ENCODE measurements at regions not wholly inside any gene's neighbourhood (a gene's known extent, or its start where the extent isn't known, plus 50 kb on each side); places are given as distances from the start of the nearest gene placed in this dataset.
"Not testable (repeated sequence)": the region's sequence is repeated elsewhere in the genome, so short reads cannot be mapped to it uniquely, and the experiment has no call there.

GRCh38 chrX:114065577-114066223 lies 518.2 kb upstream of the HTR2C start:
- Histone ChIP-seq H3K4me3 (ENCODE audit: insufficient read length, low read depth) (no peak overlapping the region), H3K9me3 (ENCODE audit: insufficient read depth, low read length) (no peaks in the 10 kb centered on the region), H3K36me3 (ENCODE audit: insufficient read depth, insufficient read length, low read length) (no peaks in the 10 kb centered on the region), H3K4me1 (ENCODE audit: insufficient read depth, insufficient read length) (no peaks in the 10 kb centered on the region), H3K27me3 (ENCODE audit: insufficient read depth, insufficient read length) (no peaks in the 10 kb centered on the region), H3K9ac (ENCODE audit: insufficient read length, low read depth) (no peak overlapping the region)
- no peak for DNase-seq (ENCODE audit: low read depth, low spot score)
- TF ChIP-seq ZNF274 (IDR thresholded peaks at IDR 0.05; ENCODE audit: low read depth, low read length) (no peak), YY1 (IDR thresholded peaks at IDR 0.05; ENCODE audit: insufficient read depth, insufficient read length) (no peak), SUZ12 (IDR thresholded peaks at IDR 0.05; ENCODE audit: extremely low read depth, insufficient read depth, insufficient read length) (no peak)

DNA sequence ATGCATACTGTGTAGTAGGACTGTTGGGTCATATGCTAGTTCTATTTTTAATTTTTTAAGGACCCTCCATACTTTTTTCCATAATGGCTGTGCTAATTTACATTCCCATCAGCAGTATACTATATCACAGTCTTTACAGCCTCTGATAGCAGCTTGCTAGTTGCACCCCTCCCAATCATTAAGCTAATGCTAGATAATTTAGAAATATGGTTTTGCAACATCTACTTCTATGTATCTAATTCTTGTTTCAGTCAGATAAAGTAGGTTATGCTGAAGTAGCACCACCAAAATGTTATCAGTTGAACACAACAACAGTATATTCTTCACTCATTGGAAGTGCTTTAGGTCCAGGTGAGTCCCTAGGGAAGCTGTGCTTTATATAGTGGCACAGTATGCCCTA lies 522.7 kb upstream of the HTR2C start:
- H3K36me3 ChIP-seq (ENCODE audit: insufficient read depth, insufficient read length, low read length): no peaks in the 10 kb centered on the region
- TF ChIP-seq YY1 (IDR thresholded peaks at IDR 0.05; ENCODE audit: insufficient read depth, insufficient read length) (no peak), SUZ12 (IDR thresholded peaks at IDR 0.05; ENCODE audit: extremely low read depth, insufficient read depth, insufficient read length) (no peak)
- no peaks in the 10 kb centered on the region for H3K4me1 ChIP-seq (ENCODE audit: insufficient read depth, insufficient read length)
- no peaks in the 10 kb centered on the region for H3K9me3 ChIP-seq (ENCODE audit: insufficient read depth, low read length)
- H3K4me3 ChIP-seq (ENCODE audit: insufficient read length, low read depth): no peak overlapping the region
- H3K27me3 ChIP-seq (ENCODE audit: insufficient read depth, insufficient read length): no peaks in the 10 kb centered on the region
- no peak for DNase-seq (ENCODE audit: low read depth, low spot score)
- no peak overlapping the region for H3K9ac ChIP-seq (ENCODE audit: insufficient read length, low read depth)

GRCh38 chrX:114058988-114059418 lies 524.9 kb upstream of the HTR2C start:
- TF ChIP-seq ZNF274 (IDR thresholded peaks at IDR 0.05; ENCODE audit: low read depth, low read length): no peak
- TF ChIP-seq SUZ12 (IDR thresholded peaks at IDR 0.05; ENCODE audit: extremely low read depth, insufficient read depth, insufficient read length): no peak
- TF ChIP-seq YY1 (IDR thresholded peaks at IDR 0.05; ENCODE audit: insufficient read depth, insufficient read length): no peak
- H3K9me3 ChIP-seq (ENCODE audit: insufficient read depth, low read length): no peaks in the 10 kb centered on the region
- H3K4me1 ChIP-seq (ENCODE audit: insufficient read depth, insufficient read length): no peaks in the 10 kb centered on the region
- no peak overlapping the region for H3K9ac ChIP-seq (ENCODE audit: insufficient read length, low read depth)
- no peaks in the 10 kb centered on the region for H3K36me3 ChIP-seq (ENCODE audit: insufficient read depth, insufficient read length, low read length)
- no peak for DNase-seq (ENCODE audit: low read depth, low spot score)
- H3K27me3 ChIP-seq (ENCODE audit: insufficient read depth, insufficient read length): no peaks in the 10 kb centered on the region
- H3K4me3 ChIP-seq (ENCODE audit: insufficient read length, low read depth): no peak overlapping the region

- not testable (repeated sequence) for H3K4me1 ChIP-seq (ENCODE audit: insufficient read depth, insufficient read length); H3K9me3 ChIP-seq (ENCODE audit: insufficient read depth, low read length); H3K4me3 ChIP-seq (ENCODE audit: insufficient read length, low read depth); H3K36me3 ChIP-seq (ENCODE audit: insufficient read depth, insufficient read length, low read length); H3K9ac ChIP-seq (ENCODE audit: insufficient read length, low read depth); H3K27me3 ChIP-seq (ENCODE audit: insufficient read depth, insufficient read length); DNase-seq (ENCODE audit: low read depth, low spot score)
Measured at GRCh38 chrX:114057422-114057821, 526.5 kb upstream of the HTR2C start.

- H3K4me3 ChIP-seq (ENCODE audit: insufficient read length, low read depth): no peak overlapping the region
- no peak overlapping the region for H3K9ac ChIP-seq (ENCODE audit: insufficient read length, low read depth)
- DNase-seq (ENCODE audit: low read depth, low spot score): no peak
- TF ChIP-seq ZNF274 (IDR thresholded peaks at IDR 0.05; ENCODE audit: low read depth, low read length) (no peak), SUZ12 (IDR thresholded peaks at IDR 0.05; ENCODE audit: extremely low read depth, insufficient read depth, insufficient read length) (no peak), YY1 (IDR thresholded peaks at IDR 0.05; ENCODE audit: insufficient read depth, insufficient read length) (no peak)
- no peaks in the 10 kb centered on the region for H3K36me3 ChIP-seq (ENCODE audit: insufficient read depth, insufficient read length, low read length)
- no peaks in the 10 kb centered on the region for H3K27me3 ChIP-seq (ENCODE audit: insufficient read depth, insufficient read length)
- no peaks in the 10 kb centered on the region for H3K9me3 ChIP-seq (ENCODE audit: insufficient read depth, low read length)
- H3K4me1 ChIP-seq (ENCODE audit: insufficient read depth, insufficient read length): no peaks in the 10 kb centered on the region
Measured at GRCh38 chrX:114051667-114052315, 532.1 kb upstream of the HTR2C start.

- no peak for DNase-seq (ENCODE audit: low read depth, low spot score)
- no peak for TF ChIP-seq YY1 (IDR thresholded peaks at IDR 0.05; ENCODE audit: insufficient read depth, insufficient read length)
- no peak for TF ChIP-seq SUZ12 (IDR thresholded peaks at IDR 0.05; ENCODE audit: extremely low read depth, insufficient read depth, insufficient read length)
- TF ChIP-seq ZNF274 (IDR thresholded peaks at IDR 0.05; ENCODE audit: low read depth, low read length): no peak
- H3K4me3 ChIP-seq (ENCODE audit: insufficient read length, low read depth): no peak overlapping the region
- H3K9ac ChIP-seq (ENCODE audit: insufficient read length, low read depth): no peak overlapping the region
- no peaks in the 10 kb centered on the region for H3K9me3 ChIP-seq (ENCODE audit: insufficient read depth, low read length)
- H3K4me1 ChIP-seq (ENCODE audit: insufficient read depth, insufficient read length): no peaks in the 10 kb centered on the region
- no peaks in the 10 kb centered on the region for H3K36me3 ChIP-seq (ENCODE audit: insufficient read depth, insufficient read length, low read length)
- no peaks in the 10 kb centered on the region for H3K27me3 ChIP-seq (ENCODE audit: insufficient read depth, insufficient read length)
Measured at GRCh38 chrX:114050075-114050796, 533.6 kb upstream of the HTR2C start.

GRCh38 chrX:114049063-114049462 lies 534.8 kb upstream of the HTR2C start:
- H3K36me3 ChIP-seq (ENCODE audit: insufficient read depth, insufficient read length, low read length): no peaks in the 10 kb centered on the region
- H3K27me3 ChIP-seq (ENCODE audit: insufficient read depth, insufficient read length): no peaks in the 10 kb centered on the region
- TF ChIP-seq ZNF274 (IDR thresholded peaks at IDR 0.05; ENCODE audit: low read depth, low read length) (no peak), YY1 (IDR thresholded peaks at IDR 0.05; ENCODE audit: insufficient read depth, insufficient read length) (no peak), SUZ12 (IDR thresholded peaks at IDR 0.05; ENCODE audit: extremely low read depth, insufficient read depth, insufficient read length) (no peak)
- no peak for DNase-seq (ENCODE audit: low read depth, low spot score)
- no peak overlapping the region for H3K9ac ChIP-seq (ENCODE audit: insufficient read length, low read depth)
- no peaks in the 10 kb centered on the region for H3K4me1 ChIP-seq (ENCODE audit: insufficient read depth, insufficient read length)
- no peaks in the 10 kb centered on the region for H3K9me3 ChIP-seq (ENCODE audit: insufficient read depth, low read length)
- H3K4me3 ChIP-seq (ENCODE audit: insufficient read length, low read depth): no peak overlapping the region
